Epithelial cell of esophagus (primary cell): ENCODE measurements at regions not wholly inside any gene's neighbourhood (a gene's known extent, or its start where the extent isn't known, plus 50 kb on each side); places are given as distances from the start of the nearest gene placed in this dataset.

ENCODE experiments used
- DNase-seq: peaks from one replicate; pipeline ENCODE4 v3.0.0; 2010; ENCODE audit warnings: low read depth
- H3K4me3 ChIP-seq: 2 replicates; pipeline ENCODE4 v1.5.1; 2011; ENCODE audit warnings: mild to moderate bottlenecking, low read length, control low read depth
- CTCF ChIP-seq: IDR thresholded peaks from 2 replicates; pipeline ENCODE4 v1.5.1; 2011; ENCODE audit warnings: low read depth, mild to moderate bottlenecking, low read length, control low read depth, inconsistent platforms; ENCODE audit not compliant: insufficient read depth; ENCODE audit errors: missing control alignments

GRCh38 chr7:38068461-38068860, 109.6 kb upstream of the STARD3NL start:
- no peak overlapping the region for H3K4me3 ChIP-seq
- no peak for DNase-seq
- no peak for TF ChIP-seq CTCF

DNA sequence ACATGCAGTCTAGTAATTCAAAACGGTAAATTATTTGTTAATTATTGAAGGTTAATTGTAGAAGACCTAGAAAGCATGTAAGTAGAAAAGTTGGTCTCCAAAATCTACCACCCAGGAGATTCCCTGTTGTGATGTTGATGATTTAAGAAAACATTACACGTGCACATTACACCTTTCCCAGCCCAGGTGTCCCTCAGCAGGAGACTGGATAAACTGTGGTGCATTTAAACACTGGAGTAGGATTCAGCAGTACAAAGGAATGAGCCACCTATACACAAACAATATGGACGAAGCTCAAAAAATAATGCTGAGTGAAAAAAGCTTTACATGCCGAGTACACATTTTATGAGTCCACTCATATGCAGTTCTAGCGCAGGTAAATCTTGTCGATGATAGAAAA, 109.0 kb upstream of the STARD3NL start:
- no peak for TF ChIP-seq CTCF
- DNase-seq = no peak
- no peak overlapping the region for H3K4me3 ChIP-seq

GRCh38 chr7:38070718-38071117, 107.3 kb upstream of the STARD3NL start:
- TF ChIP-seq CTCF = peak; percentile 29
- DNase-seq = no peak

DNA sequence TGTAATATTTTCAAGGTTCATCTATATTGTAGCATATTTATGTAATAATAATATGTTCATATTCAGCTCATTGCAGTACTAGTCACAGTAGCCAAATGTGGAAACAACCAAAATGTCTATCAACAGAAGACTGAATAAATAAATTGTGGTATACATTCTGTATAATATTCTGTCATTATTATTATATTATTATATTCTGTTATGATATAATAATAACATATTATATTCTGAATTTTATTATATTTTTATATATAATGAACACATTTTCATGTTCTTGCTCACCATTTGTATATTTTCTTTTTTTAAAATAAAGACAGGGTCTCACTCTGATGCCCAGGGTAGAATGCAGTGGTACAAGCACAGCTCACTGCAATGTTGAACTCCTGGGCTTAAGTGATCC, 91.2 kb upstream of the STARD3NL start:
- TF ChIP-seq CTCF = no peak
- H3K4me3 ChIP-seq = no peak overlapping the region
- DNase-seq = no peak

More at GRCh38 chr7:38070718-38071117, 107.3 kb upstream of the STARD3NL start:
- H3K4me3 ChIP-seq = no peak overlapping the region

DNA sequence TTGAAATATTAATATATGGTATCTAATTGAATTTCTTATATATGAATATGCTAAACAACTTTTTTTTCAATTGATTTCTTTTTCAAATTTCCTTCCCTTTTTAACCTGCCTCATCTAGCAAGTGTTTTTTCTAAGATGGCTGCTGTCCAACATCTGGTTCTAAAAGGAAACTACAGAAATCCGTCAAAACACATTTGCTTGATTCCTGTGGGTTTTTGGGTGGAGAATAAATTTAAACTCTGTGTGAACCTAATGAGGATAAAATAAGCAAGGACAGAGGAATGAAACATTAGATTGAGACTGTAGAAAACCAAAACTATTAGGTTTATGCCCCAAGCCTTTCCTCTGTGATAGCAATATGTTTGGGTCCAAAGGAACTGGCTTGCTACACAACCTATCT, 75.5 kb upstream of the STARD3NL start:
- no peak for DNase-seq
- no peak overlapping the region for H3K4me3 ChIP-seq
- no peak for TF ChIP-seq CTCF

DNA sequence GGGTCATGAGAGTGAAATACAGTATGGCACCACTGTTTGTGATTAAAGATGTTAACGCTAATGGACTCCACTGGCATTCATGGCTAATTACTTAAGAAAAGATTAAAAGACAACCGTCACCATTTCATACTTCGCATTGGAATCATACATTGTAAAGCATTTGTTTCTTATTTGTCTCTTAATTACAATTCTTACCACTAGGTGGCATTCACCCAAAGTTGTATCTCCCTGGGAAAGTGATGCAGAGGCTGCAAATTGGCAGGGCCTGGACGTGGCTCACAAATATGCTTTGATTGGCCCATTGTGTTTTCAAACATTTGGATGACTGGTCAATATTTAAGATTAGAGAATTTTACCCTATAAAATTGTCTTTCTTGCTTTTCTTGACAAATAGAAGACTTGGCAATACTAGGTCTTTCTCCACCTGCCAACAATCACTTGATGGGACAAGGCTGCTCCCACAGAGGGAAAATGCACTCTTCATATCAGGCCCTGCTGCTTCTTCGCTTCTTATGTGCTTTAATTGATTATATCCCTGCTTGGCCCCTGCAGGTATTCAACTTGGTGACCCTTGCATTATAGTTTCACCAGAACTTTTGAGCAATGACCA, 72.1 kb upstream of the STARD3NL start:
- TF ChIP-seq CTCF = peak; percentile 63

GRCh38 chr7:38107486-38107893, 70.6 kb upstream of the STARD3NL start:
- peak; percentile 69 for DNase-seq
- TF ChIP-seq CTCF = peak; percentile 82
- H3K4me3 ChIP-seq = no peak overlapping the region

More for the DNA sequence above, 72.1 kb upstream of the STARD3NL start:
- peak; percentile 57 for DNase-seq
- no peak overlapping the region for H3K4me3 ChIP-seq
